Stimulated activated CD4-positive, alpha-beta T cell treated with anti-CD3 and anti-CD28 coated beads, Interleukin-2, amount 100 ng/mL, for 24 hours (primary cell): ENCODE measurements at regions not wholly inside any gene's neighbourhood (a gene's known extent, or its start where the extent isn't known, plus 50 kb on each side); places are given as distances from the start of the nearest gene placed in this dataset.
"Not testable (repeated sequence)": the region's sequence is repeated elsewhere in the genome, so short reads cannot be mapped to it uniquely, and the experiment has no call there.

Experiments
- DNase-seq, 2 donors: peaks; one replicate each; pipeline ENCODE4 v3.0.0-alpha.2; 2020

DNA sequence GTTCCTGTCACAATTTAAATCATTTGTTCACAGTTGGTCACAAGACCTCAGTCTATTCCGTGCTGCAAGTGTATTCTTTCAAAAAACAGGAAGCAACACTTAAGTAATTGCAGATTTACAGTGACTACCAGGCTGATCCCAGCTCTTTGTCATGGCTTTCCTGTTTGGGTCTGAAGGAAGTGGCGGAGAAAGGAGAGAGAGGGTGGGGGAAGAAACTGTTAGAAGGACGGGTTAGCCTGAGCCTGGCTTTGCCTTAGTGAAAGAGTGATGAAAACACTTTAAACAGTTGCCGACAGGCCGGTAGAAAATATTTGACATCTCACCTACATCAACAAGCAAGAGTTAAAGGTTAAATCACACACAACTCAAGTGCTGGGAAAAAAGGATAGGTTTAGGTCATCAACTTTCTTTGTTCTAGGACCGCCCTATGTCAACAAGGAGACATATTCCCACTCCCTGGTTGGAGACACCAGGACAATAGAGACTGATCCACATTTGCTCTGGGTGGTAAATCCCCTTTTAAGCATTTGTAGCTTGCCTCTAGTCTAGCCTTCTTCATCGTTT, 102.2 kb upstream of the DAB2 start:
- DNase-seq = no peak

GRCh38 chr5:39525781-39526180, 101.0 kb upstream of the DAB2 start:
- not testable (repeated sequence) for DNase-seq

GRCh38 chr5:39525271-39525670, 100.5 kb upstream of the DAB2 start:
- DNase-seq = no peak

DNA sequence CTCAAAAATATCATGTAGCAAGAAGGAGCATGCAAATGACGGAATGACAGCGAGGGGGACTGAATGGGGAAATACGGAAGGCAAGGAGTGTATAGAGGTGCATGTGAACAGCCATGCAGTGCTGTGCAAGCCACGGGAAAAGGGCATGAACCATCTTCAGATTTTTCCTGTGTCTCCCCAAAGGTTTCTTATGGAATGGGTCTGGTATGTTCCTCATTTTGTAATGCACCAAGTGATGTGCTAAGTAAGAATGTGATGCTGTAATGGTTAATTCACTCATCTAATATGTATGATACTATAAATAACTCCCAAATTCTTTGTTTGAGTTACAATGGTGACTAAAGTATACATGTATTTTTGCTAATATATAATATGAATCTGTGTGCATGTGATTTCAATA, 99.0 kb upstream of the DAB2 start:
- no peak for DNase-seq

- DNase-seq = no peak
Observed at GRCh38 chr5:39521940-39522590, 97.3 kb upstream of the DAB2 start.

GRCh38 chr5:39521098-39521860, 96.5 kb upstream of the DAB2 start:
- DNase-seq = no peak

DNA sequence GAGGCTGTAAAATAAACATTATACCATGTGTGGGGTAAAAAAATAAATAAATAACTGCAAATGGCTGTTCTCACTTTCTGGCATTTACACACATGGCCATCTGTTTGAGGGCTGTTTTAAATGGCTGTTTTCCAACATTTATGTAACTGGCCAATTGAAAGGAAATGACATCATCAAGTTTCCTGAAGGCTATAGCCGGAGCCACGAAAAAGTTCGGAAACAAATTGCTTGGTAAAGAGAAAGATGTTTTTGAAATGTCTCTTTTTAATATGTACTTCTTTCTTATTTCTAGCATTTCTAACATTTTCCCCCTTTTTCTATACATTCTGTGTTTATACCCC, 95.4 kb upstream of the DAB2 start:
- DNase-seq = no peak

GRCh38 chr5:39519566-39520231, 94.9 kb upstream of the DAB2 start:
- no peak for DNase-seq

GRCh38 chr5:39519079-39519478, 94.3 kb upstream of the DAB2 start:
- no peak for DNase-seq

- no peak for DNase-seq
Observed at GRCh38 chr5:39518516-39518915, 93.7 kb upstream of the DAB2 start.

DNA sequence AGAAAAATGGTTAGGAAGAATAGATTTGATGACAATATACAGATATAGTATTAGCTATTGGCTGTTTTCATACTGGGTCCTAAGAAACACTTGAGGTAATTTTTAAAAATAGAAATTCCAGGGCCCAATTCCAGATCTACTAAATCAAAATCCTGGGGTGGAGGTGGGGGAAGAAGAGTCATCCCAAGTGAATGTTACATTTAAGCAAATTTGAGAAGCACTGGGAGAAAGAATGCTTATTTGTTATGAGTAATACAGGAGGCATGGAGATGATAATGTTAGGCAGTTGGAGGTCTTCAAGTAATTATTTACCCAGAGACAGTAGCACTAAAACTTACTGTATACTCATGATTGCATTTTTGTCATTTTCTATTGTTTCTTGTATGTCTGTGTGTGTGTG, 93.0 kb upstream of the DAB2 start:
- no peak for DNase-seq

GRCh38 chr5:39515881-39516280, 91.1 kb upstream of the DAB2 start:
- no peak for DNase-seq

- DNase-seq = no peak
Observed at GRCh38 chr5:39513236-39513635, 88.5 kb upstream of the DAB2 start.

GRCh38 chr5:39506211-39506610, 81.4 kb upstream of the DAB2 start:
- DNase-seq = no peak

DNA sequence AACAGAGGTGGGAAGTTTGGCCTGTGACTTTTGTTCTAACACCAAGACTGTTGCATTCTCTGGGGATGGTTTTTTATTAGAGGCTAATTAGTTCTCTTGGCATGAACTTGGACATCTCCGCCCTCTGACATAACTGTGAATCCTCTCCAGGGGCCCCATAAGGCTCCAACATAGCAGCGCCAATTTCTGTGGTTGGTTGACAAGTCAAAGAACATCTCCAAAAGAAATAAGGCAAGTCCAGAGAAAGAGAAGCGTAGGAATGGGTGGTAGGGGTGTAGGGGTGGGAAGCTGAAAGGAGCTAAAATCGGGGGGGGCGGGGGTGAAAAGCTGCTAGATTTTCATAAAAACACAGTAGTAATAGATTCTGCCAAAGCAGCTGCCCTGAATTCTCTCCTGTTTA, 81.0 kb upstream of the DAB2 start:
- no peak for DNase-seq

GRCh38 chr5:39505363-39505762, 80.6 kb upstream of the DAB2 start:
- no peak for DNase-seq

- no peak for DNase-seq
Observed at GRCh38 chr5:39503155-39503554, 78.4 kb upstream of the DAB2 start.

- DNase-seq = no peak
Observed at GRCh38 chr5:39502704-39503103, 77.9 kb upstream of the DAB2 start.

DNA sequence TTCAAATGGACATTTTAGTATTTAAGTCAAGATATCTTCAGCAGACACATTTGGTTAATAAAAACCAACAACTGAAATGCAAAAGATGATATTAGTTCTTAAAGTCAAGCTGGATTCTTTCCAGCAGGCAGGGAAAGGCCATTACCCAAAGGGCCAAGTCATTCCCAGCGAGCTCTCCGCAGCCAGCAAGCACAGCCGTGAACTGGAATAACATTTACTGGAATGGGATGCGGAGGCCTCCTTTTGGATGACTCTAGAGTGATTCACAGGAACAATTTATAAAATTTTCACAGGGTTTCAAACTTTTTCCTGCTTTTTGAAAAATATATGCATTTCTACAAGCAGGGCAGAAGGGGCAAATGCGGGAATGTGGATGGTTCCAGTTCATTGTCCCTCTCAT, 76.6 kb upstream of the DAB2 start:
- DNase-seq = no peak

GRCh38 chr5:39500551-39501175, 75.9 kb upstream of the DAB2 start:
- DNase-seq = no peak

DNA sequence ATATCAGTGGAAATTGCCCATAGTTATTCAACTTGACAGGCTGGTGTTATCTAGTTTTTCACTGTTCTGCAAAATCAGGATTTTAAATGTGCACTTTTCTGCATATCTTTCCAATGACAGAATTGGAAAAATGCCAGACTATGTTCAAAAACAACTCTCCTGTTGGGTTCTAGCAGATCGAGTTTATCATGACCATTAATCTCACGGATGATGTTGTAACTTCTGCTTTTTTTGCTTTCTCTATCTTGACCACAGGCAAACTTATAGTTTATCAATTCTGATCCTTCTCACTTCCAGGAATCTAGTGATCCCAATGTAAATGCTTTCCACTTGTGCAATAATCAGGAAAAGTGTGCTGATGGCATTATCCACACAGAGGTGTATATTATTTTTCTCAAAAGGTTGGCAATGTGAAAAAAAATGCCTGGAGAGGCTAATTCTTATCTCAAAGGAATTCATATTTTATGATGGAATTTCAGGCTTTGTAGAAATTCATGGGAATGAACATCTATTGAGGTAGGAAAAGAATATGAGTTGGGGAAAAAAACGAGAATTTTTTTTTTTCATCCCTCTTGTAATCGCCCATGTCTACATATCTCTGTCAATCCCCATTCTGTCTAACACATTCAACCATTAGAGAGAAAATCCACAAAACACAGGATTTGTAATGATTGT, 73.6 kb upstream of the DAB2 start:
- no peak for DNase-seq

DNA sequence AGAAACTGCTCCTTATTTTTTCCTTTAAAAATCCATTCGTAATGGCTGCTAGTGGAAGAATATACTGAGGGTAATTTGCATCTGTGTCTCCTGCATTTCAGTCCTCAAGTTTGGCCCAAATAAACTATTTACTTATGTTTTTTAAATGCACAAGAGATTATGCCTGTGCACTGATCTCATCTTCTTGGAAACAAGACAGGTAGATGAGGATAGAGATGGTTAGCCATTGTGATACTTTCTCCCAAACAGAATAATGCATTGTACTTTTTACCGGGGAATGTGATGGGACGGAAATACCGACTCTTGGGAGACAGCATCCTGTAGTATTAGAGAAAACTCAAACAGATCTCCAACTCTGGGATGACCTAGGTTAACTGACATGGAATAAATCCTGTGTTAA, 72.5 kb upstream of the DAB2 start:
- no peak for DNase-seq

DNA sequence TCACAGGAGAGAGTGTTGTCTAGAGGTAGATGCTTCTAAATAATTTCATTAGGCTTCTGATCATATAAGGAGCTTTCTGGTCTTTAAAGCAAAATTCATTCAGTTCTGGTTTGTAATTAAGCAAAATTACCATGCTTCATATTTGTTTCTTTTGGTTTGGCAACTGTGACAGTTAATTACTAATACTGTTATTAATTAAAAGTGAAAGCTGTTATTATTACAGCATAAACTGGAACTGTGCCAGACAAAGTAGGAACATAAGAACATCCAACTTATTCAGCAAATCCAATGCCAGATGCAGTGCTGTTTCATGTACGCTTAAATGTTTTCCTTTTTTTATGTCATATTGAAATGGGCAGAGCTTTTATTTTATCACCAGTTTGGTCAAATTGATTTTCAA, 70.4 kb upstream of the DAB2 start:
- no peak for DNase-seq
